ENCODE measurements at regions not wholly inside any gene's neighbourhood (a gene's known extent, or its start where the extent isn't known, plus 50 kb on each side); places are given as distances from the start of the nearest gene placed in this dataset.
"Not testable (repeated sequence)": the region's sequence is repeated elsewhere in the genome, so short reads cannot be mapped to it uniquely, and the experiment has no call there.

DNA sequence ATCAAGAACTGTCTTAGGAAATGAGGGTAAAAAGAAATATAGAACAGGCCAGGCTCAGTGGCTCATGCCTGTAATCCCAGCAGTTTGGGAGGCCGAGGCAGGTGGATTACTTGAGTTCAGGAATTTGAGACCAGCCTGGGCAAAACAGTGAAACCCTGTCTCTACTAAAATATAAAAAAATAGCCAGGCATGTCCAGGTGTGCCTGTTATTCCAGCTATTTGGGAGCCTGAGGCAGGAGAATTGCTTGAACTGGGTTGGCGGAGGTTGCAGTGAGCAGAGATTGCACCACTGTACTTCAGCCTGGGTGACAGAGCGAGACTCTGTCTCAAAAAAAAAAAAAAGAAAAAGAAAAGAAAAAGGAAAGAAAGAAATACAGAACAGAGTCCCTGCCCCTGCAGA lies 802.2 kb upstream of the AMELY start:
- TF ChIP-seq, protein P1, sequence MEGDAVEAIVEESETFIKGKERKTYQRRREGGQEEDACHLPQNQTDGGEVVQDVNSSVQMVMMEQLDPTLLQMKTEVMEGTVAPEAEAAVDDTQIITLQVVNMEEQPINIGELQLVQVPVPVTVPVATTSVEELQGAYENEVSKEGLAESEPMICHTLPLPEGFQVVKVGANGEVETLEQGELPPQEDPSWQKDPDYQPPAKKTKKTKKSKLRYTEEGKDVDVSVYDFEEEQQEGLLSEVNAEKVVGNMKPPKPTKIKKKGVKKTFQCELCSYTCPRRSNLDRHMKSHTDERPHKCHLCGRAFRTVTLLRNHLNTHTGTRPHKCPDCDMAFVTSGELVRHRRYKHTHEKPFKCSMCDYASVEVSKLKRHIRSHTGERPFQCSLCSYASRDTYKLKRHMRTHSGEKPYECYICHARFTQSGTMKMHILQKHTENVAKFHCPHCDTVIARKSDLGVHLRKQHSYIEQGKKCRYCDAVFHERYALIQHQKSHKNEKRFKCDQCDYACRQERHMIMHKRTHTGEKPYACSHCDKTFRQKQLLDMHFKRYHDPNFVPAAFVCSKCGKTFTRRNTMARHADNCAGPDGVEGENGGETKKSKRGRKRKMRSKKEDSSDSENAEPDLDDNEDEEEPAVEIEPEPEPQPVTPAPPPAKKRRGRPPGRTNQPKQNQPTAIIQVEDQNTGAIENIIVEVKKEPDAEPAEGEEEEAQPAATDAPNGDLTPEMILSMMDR (IDR thresholded peaks at IDR 0.05; ENCODE audit: low read depth, low read length): not testable (repeated sequence)
- TF ChIP-seq EZH2phosphoT487 (IDR thresholded peaks at IDR 0.05; ENCODE audit: low read depth): not testable (repeated sequence)

Measured in OCI-LY3 (cell line).